Kidney capillary endothelial cell (primary cell): ENCODE measurements at regions not wholly inside any gene's neighbourhood (a gene's known extent, or its start where the extent isn't known, plus 50 kb on each side); places are given as distances from the start of the nearest gene placed in this dataset.
"Not testable (repeated sequence)": the region's sequence is repeated elsewhere in the genome, so short reads cannot be mapped to it uniquely, and the experiment has no call there.

ENCODE experiments used
- DNase-seq: peaks from one replicate; pipeline ENCODE4 v3.0.0-alpha.2; 2018; ENCODE audit warnings: low spot score

DNA sequence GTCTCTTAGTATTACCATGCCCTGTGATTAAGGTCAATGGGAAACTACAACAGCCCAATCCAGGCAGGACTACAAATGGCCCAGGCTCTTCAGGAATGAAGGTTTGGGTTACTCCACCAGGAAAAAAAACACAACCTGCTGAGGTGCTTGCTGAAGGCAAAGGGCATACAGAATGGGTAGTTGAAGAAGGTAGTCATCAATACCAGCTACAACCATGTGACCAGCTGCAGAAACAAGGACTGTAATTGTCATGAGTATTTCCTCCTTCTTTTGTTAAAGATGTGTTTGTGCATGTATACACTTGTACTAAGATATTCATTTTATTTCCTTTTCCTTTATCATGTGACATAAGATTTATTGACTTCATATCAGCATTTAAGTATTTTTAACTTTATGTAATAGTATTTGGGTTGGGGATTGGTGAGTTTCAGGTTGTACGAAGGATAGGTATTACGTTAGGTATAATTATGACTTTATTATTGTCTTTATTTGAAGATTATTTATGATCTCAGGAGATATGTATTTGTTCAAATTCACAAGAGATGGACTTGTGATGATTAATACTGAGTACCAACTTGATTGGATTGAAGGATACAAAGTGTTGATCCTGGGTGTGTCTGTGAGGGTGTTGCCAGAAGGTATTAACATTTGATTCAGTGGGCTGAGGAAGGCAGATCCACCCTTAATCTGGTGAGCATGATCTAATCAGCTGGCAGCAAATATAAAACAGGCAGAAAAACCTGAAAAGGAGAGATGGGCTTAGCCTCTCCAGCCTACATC lies 256.0 kb upstream of the ATXN7L3B start:
- not testable (repeated sequence) for DNase-seq

DNA sequence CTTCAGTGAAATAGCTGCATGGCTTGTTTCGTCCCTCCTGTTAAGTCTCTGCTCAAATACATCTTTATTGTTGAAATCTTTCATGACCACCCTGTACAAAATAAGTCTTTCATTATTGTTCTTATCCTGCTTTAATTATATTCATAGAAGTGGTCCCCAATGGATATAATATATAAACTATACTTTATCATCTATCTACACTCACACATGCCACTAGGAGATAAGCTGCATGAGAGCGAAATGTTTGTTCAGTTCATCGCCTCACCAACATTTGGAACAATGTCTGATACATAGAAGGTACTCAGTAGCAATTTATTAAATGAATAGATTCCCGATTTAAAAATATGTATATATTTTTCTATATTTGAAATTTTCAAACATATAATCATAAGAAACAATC lies 254.0 kb upstream of the ATXN7L3B start:
- DNase-seq, result no peak

- DNase-seq, result no peak
Measured at GRCh38 chr12:74285773-74286172, 251.9 kb upstream of the ATXN7L3B start.

- no peak for DNase-seq
Measured at GRCh38 chr12:74286254-74286653, 251.4 kb upstream of the ATXN7L3B start.

- DNase-seq, result no peak
Measured at GRCh38 chr12:74292351-74293194, 245.1 kb upstream of the ATXN7L3B start.

DNA sequence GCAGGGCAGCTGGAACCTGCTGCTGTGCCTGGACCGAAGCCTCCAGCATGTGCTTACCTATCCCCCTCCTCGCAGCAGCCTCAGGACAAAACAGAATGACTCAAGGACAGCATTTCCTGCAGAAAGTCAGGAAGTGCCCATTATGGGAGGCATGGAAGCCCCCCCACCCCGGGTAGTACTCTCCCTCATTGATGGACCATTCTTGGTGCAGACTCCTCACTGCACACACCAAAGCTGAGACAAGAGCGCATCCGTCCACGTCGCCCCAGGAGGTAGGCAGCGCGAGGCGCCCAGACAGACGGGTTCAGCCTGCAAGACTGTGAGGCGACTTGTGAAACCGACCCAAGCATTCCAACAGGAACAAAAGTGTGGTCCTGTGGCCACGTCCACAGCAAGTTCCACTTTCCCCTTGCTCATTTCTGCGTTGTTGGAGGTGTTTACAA lies 243.9 kb upstream of the ATXN7L3B start:
- DNase-seq, result no peak

GRCh38 chr12:74317078-74317601 lies 220.5 kb upstream of the ATXN7L3B start:
- DNase-seq, result no peak

GRCh38 chr12:74317741-74318140 lies 219.9 kb upstream of the ATXN7L3B start:
- DNase-seq, result no peak

GRCh38 chr12:74319886-74320285 lies 217.7 kb upstream of the ATXN7L3B start:
- DNase-seq, result no peak

- no peak for DNase-seq
Measured at GRCh38 chr12:74321381-74321780, 216.3 kb upstream of the ATXN7L3B start.

- DNase-seq, result no peak
Measured at GRCh38 chr12:74322792-74323191, 214.8 kb upstream of the ATXN7L3B start.

GRCh38 chr12:74328623-74329022 lies 209.0 kb upstream of the ATXN7L3B start:
- no peak for DNase-seq

DNA sequence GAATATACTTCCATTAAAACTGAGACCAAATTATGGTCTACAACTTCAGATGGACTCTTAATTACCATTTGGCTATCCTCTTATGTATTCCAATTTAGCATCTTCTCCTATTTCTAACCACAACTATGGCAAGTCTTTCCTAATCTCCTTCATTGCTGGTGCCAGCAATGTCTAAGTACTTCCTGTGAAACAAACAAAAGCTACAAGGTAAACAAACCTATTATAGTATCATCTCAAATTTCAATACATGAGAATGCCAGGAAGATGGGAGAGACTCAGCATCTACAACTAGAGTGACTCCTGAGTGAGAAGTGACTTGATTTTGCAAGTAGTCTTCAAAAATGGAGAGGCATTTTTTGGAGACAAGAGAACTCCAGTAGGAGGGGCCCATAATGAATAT lies 202.9 kb upstream of the ATXN7L3B start:
- DNase-seq, result no peak

DNA sequence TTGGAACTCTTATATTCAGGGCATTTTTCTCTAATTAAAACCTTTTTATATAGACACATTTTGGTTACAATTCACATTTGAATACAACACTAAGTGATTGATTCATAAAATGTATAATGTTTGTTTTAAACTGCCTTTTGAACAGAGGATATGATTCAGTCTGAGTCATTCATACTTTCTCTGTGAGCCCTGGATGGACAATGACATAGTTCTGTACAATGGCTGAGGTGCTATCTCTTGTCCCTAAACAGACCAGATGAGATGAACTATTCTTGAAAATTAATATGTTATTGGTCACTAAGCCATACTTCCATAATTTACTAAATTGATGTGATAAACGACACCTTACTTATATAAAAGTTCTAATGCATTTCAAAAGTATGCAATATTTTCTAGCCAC lies 199.7 kb upstream of the ATXN7L3B start:
- peak; percentile 69 for DNase-seq

- no peak for DNase-seq
Measured at GRCh38 chr12:74339211-74339610, 198.4 kb upstream of the ATXN7L3B start.

DNA sequence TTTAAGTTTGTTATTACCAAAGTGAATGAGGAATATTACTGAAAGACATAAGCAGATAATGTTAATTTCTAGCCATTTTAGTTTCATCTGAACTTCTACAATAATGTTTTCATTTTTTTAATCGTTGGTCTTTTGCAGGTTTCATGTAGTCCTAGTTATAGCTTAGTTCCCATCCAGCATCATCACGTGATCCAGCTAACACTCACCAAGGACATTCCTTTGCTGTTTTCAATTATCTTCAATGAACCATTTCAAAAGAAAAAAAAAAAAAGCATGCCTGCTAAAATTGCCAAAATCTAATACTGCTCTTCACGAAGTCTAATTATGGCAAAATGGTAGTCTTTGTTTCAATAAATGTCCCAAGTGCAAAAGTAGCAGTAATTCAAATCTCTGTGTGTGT lies 187.7 kb upstream of the ATXN7L3B start:
- no peak for DNase-seq

- DNase-seq, result peak; percentile 19
Measured at GRCh38 chr12:74365178-74365964, 172.3 kb upstream of the ATXN7L3B start.

- no peak for DNase-seq
Measured at GRCh38 chr12:74370608-74371216, 166.9 kb upstream of the ATXN7L3B start.

DNA sequence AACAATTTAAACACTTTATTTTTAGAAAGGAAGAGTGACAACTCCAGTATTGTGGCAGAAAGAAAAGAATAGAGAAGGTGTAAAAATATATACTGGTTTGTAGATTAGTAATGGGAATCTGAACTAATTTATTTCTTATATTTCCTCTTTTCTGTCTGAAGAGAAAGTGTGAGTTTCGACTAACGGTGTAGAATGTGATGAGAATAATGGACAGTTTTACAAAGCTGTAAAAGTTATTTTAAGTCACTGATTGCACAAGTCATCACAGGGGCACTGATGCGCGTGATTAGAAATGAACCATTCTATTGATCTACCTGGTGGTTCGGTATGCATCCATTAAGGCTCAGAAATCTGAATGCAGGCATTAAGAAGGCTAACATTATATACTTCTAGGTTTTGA lies 158.5 kb upstream of the ATXN7L3B start:
- no peak for DNase-seq

GRCh38 chr12:74381958-74382357 lies 155.7 kb upstream of the ATXN7L3B start:
- DNase-seq, result no peak

DNA sequence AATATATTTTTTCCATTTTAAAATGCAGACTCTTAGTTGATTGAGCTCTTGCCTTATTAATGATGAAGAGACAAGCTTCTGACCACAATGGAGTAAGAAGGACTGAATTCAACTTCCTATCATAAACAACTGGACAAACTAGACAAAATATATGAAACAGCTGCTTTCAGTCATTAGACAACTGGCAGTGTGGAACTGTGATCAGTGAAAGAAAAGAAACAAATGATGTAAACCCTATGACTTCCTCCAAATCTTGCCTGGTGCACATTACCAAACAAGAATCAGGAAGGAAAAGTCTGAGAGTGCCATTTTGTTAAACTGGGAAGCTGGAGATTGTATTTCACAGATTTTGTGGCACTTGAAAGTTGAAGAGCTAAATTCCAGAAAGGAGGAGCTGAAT lies 154.7 kb upstream of the ATXN7L3B start:
- DNase-seq, result no peak

GRCh38 chr12:74391283-74391682 lies 146.4 kb upstream of the ATXN7L3B start:
- DNase-seq, result no peak
